Bone marrow (tissue), 2 donors: ENCODE measurements at regions not wholly inside any gene's neighbourhood (a gene's known extent, or its start where the extent isn't known, plus 50 kb on each side); places are given as distances from the start of the nearest gene placed in this dataset.

Experiments used
- DNase-seq, 2 donors: peaks; one replicate each; lab custom pipeline; 2025; lab: John Stamatoyannopoulos, UW

DNA sequence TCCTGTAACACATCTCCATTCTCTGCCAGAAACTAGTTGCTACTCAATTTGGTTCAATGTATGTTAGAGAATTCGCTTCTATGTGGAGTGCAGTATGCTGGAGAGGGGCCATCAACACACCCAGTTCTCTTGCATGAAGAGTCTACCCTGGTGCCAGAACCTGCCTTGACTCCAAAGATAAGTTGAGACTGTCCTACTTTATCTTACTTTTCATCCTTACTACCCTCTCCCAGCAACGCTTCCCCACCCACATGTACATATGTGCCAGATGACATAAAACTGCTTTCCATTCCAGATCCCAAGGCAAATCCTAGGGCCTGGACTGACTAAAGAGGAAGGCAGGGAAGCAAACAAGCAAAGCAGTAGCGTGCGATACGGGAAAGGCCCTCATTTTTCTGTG lies 442.6 kb upstream of the THRB start:
- no peak for DNase-seq

- DNase-seq, result no peak
Observed at GRCh38 chr3:24937780-24938179, 443.1 kb upstream of the THRB start.

- DNase-seq, result no peak
Observed at GRCh38 chr3:24943961-24944360, 449.3 kb upstream of the THRB start.

DNA sequence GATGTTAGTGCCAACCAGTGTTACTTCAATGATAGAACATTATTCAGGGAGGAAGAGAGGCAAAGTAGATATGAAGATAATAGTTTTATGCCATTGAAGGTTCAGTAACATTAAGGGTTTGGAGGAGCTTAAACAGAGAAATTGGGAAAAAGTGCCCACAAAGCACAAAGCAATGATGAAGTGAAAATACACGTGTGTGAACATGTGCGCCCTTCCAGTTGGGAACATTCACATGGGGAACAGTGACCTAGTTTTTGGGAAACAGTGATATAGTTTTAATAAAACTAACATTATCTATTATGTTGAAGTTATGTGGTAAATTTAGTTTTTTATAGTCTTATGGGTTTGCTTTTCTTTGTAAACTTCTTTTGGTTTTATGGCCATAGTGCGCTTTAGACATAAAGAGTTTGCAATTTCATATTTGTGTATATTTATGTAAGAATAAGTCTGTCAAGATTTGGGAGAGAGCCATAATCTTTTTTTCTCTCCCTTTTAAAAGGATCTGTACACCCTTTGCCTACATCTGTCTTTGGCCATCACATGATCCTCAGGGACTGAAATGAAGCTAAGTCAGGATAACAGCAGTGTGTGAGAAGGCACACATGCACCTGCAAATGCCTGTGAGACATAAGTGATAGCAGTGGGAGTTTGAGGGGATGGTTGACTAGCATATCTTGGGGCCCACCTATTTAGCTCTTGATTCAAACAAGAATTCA lies 450.3 kb upstream of the THRB start:
- no peak for DNase-seq

DNA sequence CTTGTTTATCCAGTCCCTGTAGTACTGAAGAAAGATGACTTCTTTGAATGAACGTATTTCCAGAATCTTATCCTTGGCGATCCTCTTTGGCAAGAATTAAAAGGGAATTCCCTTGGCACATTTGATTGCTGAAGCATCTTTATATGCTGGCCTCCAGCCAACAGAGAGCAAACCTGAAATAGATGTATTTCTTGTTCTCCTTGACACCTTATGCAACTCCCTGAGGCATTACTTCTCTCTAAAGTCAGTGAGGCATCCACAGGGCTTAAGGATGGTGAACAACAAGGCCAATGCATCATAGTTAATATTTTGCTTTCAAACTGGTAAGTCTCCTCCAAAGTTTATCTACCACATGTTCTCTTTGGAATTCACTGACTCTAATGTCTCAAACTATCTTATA lies 450.9 kb upstream of the THRB start:
- no peak for DNase-seq

GRCh38 chr3:24947103-24947502 lies 452.5 kb upstream of the THRB start:
- no peak for DNase-seq

DNA sequence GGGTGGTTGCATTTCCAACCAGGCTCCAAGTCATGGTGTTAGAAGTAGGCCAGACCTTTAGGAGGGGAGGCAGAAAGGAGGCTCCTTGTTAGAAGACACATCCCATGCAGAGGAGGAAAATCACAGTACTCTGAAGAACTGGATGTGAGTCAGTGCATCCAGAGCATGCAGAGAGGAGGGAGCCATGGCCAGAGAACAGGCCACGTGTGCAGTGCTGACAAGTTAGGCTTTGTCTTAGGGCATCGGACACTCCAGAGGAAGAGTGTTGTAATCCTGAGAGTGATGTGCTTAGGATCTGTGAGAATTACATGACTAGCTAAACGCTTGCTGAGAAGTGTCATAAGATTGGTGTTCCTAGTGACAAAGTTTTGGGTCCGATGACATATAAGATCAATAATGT lies 456.5 kb upstream of the THRB start:
- DNase-seq, result no peak

DNA sequence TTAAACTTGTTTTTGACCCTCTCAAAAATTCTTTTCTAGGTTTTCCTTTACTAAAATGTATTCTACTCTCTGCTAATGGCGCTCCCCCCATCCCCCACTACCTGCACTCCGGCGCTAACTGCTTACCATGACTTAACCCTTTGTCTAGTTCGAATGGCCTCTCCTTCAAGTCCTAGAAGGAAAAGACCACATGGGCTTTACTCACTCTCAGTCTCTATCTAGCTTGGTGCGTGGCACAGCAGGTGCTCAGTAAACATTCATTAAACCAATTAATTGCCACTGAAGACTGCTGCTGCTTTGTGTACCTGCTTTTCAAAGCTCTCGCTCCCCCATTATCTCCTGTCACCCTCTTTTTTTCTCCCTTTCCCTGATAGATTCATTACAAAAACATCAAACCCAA lies 457.7 kb upstream of the THRB start:
- DNase-seq, result no peak

DNA sequence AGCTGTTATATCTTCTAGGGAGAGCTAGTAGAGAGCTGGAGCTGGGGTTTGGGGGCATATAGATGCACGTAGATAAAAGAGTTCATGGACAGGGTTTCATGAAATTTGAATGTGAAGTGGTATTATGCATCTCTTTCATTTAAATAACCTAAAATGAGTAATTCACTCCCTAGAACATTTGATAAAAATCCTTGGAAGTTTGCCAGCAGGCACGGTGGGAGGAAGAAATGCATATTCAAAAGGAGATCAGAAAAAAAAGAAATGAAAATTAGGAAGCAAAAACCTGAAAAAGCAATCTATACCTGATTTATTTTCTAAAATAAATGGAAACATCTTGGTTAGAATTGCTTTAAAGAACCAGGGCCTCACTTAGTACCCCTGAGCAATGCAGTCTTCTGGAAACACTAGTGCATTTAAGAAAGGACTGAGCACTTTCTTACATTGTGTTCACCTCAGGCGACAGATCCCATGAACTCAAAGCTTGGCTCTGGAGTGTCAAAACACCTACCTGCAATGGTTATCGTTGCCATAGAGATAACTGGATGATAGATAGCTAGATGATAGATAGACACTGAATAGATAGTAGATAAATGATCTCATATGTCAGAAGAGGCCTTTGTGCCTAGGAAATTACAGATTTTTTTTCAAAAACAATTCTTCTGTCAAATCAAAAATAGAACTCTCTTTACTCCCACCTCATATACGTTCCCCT lies 458.6 kb upstream of the THRB start:
- no peak for DNase-seq

GRCh38 chr3:24956613-24957012 lies 462.0 kb upstream of the THRB start:
- no peak for DNase-seq

DNA sequence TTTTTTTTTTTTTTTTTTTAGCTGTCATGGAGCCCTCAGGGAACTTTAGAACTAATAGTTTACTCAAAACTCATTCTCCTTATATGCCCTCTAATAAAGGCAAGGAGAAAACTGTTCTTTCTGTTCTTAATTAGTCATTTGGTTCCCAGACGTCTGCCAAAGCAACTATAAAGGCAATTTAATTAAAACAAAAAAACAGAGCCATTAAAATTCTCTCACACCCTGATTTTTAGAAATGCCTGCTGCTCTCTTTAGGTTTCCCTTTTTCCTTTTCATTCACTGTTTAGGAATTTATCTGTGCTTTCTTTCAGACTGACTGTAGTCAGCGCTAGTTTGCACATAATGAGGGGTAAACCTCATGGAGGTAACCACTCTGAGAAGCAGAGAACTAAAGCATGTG lies 463.6 kb upstream of the THRB start:
- DNase-seq, result no peak

GRCh38 chr3:24958910-24959447 lies 464.3 kb upstream of the THRB start:
- DNase-seq, result no peak

DNA sequence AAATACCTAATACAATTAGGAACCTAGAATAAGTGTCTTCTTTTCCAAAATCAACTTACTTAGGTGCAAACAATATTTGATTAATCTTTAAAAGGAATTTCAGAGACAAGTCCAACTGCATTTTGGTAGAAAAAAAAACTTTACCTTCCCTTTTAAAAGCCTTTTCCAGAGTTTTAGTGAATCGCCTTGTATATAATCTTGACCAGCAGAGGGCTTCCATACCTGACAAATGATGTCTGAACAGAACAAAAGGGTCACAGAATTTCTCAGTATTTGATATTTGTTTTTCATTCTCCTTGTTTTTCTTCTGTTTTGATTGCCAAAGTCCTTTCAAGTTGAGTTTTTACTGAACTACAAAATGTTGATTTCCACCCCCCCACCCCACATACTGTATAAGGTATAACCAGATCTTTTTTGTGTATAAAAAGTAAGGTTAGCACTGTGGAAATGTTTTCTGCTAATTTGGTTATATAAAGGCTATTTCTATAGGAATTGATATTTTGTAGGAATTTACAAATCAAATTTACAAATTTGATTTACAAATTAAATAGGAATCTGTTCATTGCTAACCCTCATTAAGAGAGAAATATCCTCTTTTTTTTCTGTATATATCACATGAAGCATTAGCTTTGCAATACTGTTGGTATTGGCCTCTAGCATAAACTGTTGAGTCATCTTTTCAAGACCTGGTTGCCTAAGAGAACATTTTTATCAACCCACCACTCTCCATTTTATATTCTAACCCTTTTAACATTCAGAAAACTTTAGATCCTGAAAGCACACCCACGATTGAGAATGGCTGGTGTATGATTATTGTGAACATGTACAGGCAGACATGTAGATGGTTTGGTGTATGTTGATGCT lies 464.1 kb upstream of the RARB start:
- DNase-seq, result no peak

- no peak for DNase-seq
Observed at GRCh38 chr3:24965706-24966385, 462.2 kb upstream of the RARB start.

DNA sequence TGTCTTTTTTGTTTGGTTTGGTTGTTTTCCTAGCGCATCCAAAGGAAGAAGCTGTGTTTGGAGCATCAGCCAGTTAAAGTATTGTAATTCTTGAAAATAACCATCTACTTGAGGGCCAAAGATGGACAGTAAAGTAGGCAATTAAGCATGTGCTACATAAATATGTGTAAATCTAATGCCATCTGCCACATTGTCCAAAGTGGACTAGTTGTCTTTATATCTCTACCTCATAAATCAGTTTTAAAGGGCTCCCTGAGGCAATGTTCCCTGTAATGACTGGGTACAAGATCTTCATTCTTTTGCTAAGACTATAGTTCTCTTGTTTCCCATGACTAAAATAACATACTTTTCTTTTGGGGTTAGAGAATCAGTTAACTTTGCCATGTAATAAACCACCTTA lies 460.0 kb upstream of the RARB start:
- DNase-seq, result no peak

DNA sequence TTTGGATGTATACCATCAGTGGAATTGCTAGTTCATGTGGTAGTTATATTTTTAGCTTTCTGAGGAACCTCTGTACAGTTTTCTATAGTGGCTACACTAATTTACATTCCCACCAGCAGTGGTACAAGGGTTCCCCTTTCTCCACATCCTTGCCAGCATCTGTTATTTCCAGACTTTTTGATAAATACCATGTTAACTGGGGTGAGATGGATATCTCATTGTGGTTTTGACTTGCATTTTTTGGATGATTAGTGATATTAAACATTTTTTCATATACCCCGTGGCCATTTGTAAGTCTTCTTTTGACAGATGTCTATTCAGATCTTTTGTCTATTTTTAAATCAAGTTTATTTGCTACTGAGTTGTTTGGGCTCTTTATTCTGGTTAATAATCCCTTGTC lies 455.6 kb upstream of the RARB start:
- DNase-seq, result no peak

GRCh38 chr3:24981309-24981708 lies 446.8 kb upstream of the RARB start:
- no peak for DNase-seq

DNA sequence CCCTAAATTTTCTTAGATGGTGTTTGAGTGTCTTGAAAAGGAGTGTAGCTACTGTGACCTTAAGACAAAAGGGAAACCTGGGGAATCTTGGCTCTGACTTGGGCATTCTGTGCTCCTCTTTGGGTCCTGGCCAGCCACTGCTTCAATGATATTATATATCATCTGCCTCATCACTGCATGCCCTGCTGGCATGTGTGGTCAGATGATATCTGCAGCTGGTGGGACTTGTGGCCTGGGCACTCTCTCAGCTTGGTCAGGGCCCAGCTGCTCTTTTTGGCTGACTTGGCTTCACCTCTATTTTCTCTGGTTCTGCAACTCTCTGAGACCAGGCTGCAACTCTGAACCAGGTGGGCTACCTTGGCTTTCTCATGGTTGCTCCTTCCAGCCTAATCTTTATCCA lies 446.1 kb upstream of the RARB start:
- DNase-seq, result no peak

DNA sequence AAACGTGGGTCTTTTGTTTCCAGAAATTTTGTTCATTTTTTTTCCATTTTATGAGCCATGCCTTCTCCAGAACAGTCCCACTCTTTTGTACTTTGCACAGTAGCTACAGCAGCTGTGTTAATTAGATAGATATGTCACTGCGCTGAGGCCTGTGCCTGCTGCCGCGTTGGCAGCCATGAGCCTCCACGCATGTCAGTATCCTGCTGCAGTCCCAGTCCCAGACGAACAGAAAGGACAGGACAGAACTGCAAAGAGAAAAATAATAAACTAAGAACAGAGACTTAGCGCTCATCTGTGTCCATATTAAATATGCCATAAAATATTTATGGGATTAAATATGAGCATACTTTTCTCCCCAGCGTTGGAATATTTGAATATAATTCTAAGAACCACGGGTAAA lies 442.4 kb upstream of the RARB start:
- no peak for DNase-seq

DNA sequence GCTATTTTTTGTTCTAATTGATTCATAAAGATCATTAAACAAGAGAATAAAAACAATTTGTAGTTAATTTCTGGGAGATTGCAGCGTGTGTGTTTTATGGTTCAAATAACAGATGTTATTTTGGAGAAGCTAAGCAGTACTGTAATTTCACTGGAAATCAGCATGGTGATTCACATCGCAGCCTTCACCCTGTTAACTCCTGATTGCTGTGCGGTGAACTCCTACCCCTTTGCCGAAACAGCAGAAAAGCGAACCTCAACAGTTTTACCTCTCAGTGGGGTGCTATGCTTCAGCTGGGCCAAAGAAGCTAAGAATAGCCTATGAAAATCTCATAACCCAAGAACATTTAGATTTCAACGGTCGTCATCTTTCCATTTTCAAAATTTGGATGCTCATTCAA lies 441.5 kb upstream of the RARB start:
- no peak for DNase-seq

DNA sequence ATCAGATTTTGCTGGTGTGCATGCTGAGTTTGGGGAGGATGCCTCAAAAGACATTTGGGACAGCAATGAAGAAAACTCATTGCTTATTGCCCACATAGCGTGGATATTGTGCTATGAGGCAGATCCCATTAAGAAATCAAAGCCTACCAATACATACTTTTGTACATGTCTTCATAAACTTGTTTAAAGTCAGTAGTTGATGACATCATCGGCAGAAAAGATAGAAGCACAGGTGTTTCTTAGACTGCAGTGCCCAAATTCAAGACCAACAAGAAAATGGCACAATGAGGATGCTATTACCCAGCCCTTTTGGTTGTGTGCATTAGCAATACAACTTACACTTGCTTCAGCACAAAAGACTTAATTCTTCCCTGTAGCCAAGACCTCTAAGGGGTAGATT lies 428.7 kb upstream of the RARB start:
- no peak for DNase-seq

GRCh38 chr3:25000971-25001591 lies 427.0 kb upstream of the RARB start:
- DNase-seq, result no peak
